GM10248 (cell line): ENCODE measurements at regions not wholly inside any gene's neighbourhood (a gene's known extent, or its start where the extent isn't known, plus 50 kb on each side); places are given as distances from the start of the nearest gene placed in this dataset.

Experiments
- CTCF ChIA-PET: fragments of 300-600 bp; sonication (Branson Sonifier 250); formaldehyde crosslinking; extraction: SDS; loops from one replicate; lab custom pipeline; 2021; ENCODE audit warnings: antibody characterized with exemption; lab: Yijun Ruan, JAX
- POLR2A ChIA-PET: fragments of 350-650 bp; sonication (Branson Sonifier 250); formaldehyde crosslinking; extraction: SDS; loops from one replicate; lab custom pipeline; 2020; ENCODE audit warnings: antibody characterized with exemption; lab: Yijun Ruan, JAX
- DNase-seq: peaks from one replicate; pipeline ENCODE4 v3.0.0; 2012; ENCODE audit errors: extremely low spot score
- CTCF ChIP-seq: IDR thresholded peaks from 2 replicates; pipeline ENCODE4 v1.5.1; 2012; ENCODE audit warnings: mild to moderate bottlenecking, low read depth; ENCODE audit errors: extremely low read depth, missing control alignments, control extremely low read depth

- TF ChIP-seq CTCF = no peak
- DNase-seq = no peak
- CTCF ChIA-PET = no interaction called here
- POLR2A ChIA-PET = no interaction called here
Observed at GRCh38 chr6:67331304-67331703, 1303.8 kb upstream of the ADGRB3 start.

- no peak for TF ChIP-seq CTCF
- no peak for DNase-seq
- ChIA-PET POLR2A (no interaction called here), CTCF (no interaction called here)
Observed at GRCh38 chr6:67328269-67328668, 1306.8 kb upstream of the ADGRB3 start.

GRCh38 chr6:67300430-67301040, 1334.5 kb upstream of the ADGRB3 start:
- CTCF ChIA-PET = interaction anchor here (1.2 kb wide), 1 partner anchor 17 kb away, joined by 3 read pairs; no protein-coding TSS in a partner anchor
- POLR2A ChIA-PET = no interaction called here
- no peak for TF ChIP-seq CTCF

GRCh38 chr6:67292169-67292568, 1342.9 kb upstream of the ADGRB3 start:
- POLR2A ChIA-PET = no interaction called here

More at GRCh38 chr6:67300430-67301040, 1334.5 kb upstream of the ADGRB3 start:
- DNase-seq = no peak

GRCh38 chr6:67287566-67287965, 1347.5 kb upstream of the ADGRB3 start:
- no peak for DNase-seq
- no peak for TF ChIP-seq CTCF
- CTCF ChIA-PET = no interaction called here
- POLR2A ChIA-PET = no interaction called here

More at GRCh38 chr6:67292169-67292568, 1342.9 kb upstream of the ADGRB3 start:
- CTCF ChIA-PET = no interaction called here
- no peak for DNase-seq
- TF ChIP-seq CTCF = no peak

GRCh38 chr6:67285770-67286495, 1349.1 kb upstream of the ADGRB3 start:
- ChIA-PET POLR2A (no interaction called here), CTCF (no interaction called here)
- TF ChIP-seq CTCF = no peak
- DNase-seq = no peak
